ENCODE measurements at regions not wholly inside any gene's neighbourhood (a gene's known extent, or its start where the extent isn't known, plus 50 kb on each side); places are given as distances from the start of the nearest gene placed in this dataset.

DNA sequence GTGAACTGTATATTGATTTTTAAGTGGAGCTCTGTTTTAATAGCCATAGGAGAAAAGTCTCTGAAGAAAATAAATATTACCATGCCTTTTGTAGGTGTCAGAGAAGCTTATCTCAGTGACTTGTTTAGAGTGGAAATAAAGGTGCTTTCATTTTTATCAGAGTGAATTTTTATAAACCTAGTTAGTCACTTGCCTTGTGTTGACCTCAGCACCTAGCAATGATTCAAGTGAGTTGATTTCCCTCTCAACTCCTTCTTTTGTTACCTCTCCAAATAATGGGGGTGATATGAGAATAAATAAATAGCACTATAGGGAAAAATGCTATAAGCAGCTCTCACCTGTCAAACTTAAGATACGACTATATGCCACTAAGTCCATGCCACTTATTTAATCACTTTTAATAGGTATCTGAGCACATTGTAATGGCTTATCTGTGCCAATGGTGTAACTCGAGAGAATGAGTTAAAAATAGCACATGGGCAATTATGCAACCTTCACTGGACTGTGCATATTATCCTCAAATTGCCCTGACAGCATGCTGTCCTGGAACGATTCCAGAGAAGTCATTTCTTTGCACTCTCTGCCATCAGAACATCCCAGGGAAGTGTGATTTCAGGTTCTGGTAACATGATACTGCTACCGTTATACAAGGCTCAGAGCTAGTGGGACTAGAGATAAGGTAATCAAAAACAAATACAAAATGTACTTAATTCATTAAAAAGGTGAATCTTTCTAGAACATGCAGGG is 290.8 kb downstream of the CCDC85A start (continued):
- TF ChIP-seq, protein P1, sequence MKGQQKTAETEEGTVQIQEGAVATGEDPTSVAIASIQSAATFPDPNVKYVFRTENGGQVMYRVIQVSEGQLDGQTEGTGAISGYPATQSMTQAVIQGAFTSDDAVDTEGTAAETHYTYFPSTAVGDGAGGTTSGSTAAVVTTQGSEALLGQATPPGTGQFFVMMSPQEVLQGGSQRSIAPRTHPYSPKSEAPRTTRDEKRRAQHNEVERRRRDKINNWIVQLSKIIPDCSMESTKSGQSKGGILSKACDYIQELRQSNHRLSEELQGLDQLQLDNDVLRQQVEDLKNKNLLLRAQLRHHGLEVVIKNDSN (IDR thresholded peaks at IDR 0.05; ENCODE audit: borderline replicate concordance, low read depth), result no peak
- TF ChIP-seq RAD21 (IDR thresholded peaks at IDR 0.05; ENCODE audit: low read length), result no peak

DNA sequence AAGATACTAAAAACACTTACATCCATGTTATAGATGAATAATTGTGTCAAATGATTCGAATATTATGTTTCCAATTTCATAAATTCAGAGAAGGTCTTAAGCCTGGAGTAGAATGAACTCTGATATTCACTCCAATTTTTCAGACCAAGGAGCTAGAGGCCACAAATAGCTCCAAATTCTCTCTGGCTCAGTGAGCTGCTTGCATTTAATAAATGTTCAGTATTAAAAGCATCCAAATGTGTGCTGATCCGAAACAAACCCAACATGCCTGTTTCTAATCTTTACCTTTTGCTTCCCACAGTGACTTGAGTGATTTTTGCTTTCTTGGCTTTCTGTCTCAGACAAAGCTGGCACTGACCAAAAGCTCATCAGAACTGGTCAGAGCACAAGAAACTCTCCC is 291.4 kb downstream of the CCDC85A start:
- Histone ChIP-seq H3K9me2 (no peaks in the 10 kb centered on the region), H3K9me3 (no peaks in the 10 kb centered on the region), H4K20me1 (ENCODE audit: insufficient read depth) (no peaks in the 10 kb centered on the region), H2AFZ (ENCODE audit: low read depth) (no peak overlapping the region), H3K79me2 (ENCODE audit: insufficient read depth) (no peaks in the 10 kb centered on the region), H3K4me2 (no peak overlapping the region), H3K27me3 (ENCODE audit: insufficient read depth) (no peaks in the 10 kb centered on the region), H3K9ac (no peak overlapping the region), H3F3A (replicated peaks; ENCODE audit: insufficient read depth) (peaks cover 8% of the 10 kb centered on the region), H3K4me1 (ENCODE audit: control insufficient read depth in 1 of 2, insufficient read depth in 2 of 2, low read depth in 1 of 2, low read length in 1 of 2) (peaks cover 2 to 4% of the 10 kb centered on the region in 2 experiments; a peak in 2 of 4 replicates), H3K36me3 (replicated peaks in 1 of 2; ENCODE audit: control insufficient read depth in 1 of 2, insufficient read depth in 2 of 2, low read length in 1 of 2) (peaks cover 0 to 11% of the 10 kb centered on the region in 2 experiments), H3K27ac (ENCODE audit: low read depth in 2 of 2, low read length in 1 of 2) (peak overlapping the region in 1 of 2 experiments; percentile 28; a peak in 1 of 4 replicates), H3K4me3 (ENCODE audit: low read depth in 2 of 2, low read length in 1 of 2) (no peak overlapping the region)
- WGBS (ENCODE audit: low lambda C conversion rate), result 34% methylated on average over 2 of the region's 2 CpGs
- no peak for TF ChIP-seq JUND (IDR thresholded peaks at IDR 0.05)
- TF ChIP-seq GATA2 (CRISPR knock-in tag; IDR thresholded peaks at IDR 0.05), result no peak
- no peak for TF ChIP-seq MXI1 (IDR thresholded peaks at IDR 0.05; ENCODE audit: low read depth, low read length)
- TF ChIP-seq, protein P2, sequence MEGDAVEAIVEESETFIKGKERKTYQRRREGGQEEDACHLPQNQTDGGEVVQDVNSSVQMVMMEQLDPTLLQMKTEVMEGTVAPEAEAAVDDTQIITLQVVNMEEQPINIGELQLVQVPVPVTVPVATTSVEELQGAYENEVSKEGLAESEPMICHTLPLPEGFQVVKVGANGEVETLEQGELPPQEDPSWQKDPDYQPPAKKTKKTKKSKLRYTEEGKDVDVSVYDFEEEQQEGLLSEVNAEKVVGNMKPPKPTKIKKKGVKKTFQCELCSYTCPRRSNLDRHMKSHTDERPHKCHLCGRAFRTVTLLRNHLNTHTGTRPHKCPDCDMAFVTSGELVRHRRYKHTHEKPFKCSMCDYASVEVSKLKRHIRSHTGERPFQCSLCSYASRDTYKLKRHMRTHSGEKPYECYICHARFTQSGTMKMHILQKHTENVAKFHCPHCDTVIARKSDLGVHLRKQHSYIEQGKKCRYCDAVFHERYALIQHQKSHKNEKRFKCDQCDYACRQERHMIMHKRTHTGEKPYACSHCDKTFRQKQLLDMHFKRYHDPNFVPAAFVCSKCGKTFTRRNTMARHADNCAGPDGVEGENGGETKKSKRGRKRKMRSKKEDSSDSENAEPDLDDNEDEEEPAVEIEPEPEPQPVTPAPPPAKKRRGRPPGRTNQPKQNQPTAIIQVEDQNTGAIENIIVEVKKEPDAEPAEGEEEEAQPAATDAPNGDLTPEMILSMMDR (IDR thresholded peaks at IDR 0.05), result no peak
- no peak for TF ChIP-seq POLR2AphosphoS5 (IDR thresholded peaks at IDR 0.05; ENCODE audit: low read depth, low read length)
- no peak for TF ChIP-seq YY1 (IDR thresholded peaks at IDR 0.05; ENCODE audit: low read depth)
- ChIA-PET POLR2A (no interaction called here), CTCF (interaction anchor here (1.2 kb wide), 1 partner anchor 10 kb away, joined by 3 read pairs; no protein-coding TSS in a partner anchor)
- no peak for DNase-seq

DNA sequence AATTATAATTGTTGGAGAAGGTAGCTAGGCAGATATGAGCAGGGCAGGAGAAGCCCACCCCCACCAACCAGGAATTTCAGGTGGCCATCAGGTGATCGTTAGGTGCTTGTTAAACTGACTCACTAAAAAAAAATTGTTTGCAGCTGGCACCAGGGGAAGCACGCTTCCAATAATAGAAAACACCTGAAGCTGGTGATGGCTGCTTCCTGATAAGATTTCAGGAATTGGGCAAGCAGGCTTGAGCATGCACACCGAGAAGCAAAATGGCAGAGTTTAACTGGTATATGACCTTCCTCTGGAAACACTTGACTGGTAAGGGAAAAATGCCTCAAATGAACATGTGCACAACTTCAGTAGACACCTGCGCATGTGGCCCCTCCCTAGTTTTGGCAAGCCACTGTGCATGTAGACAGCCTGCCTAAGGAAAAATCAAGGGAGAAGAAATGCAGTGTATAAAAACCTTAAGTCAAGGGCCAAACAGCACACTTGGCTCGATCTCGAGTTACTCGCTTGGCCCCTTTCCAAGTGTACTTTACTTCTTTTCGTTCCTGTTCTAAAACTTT is 292.8 kb downstream of the CCDC85A start:
- no peak overlapping the region for H3K4me2 ChIP-seq
- H4K20me1 ChIP-seq (ENCODE audit: insufficient read depth), result no peaks in the 10 kb centered on the region
- H3K4me3 ChIP-seq (ENCODE audit: low read depth in 2 of 2, low read length in 1 of 2), result no peak overlapping the region
- no peak overlapping the region for H3K9ac ChIP-seq
- no peaks in the 10 kb centered on the region for H3K79me2 ChIP-seq (ENCODE audit: insufficient read depth)
- H3K36me3 ChIP-seq (replicated peaks in 1 of 2; ENCODE audit: control insufficient read depth in 1 of 2, insufficient read depth in 2 of 2, low read length in 1 of 2), result peaks cover 0 to 11% of the 10 kb centered on the region in 2 experiments
- no peak overlapping the region for H3K27ac ChIP-seq (ENCODE audit: low read depth in 2 of 2, low read length in 1 of 2)
- CTCF ChIA-PET, result no interaction called here
- WGBS (ENCODE audit: low lambda C conversion rate), result 47% methylated on average over 8 of the region's 8 CpGs
- peak; percentile 27; the same call in 1 of the 2 replicates for TF ChIP-seq NFIC (IDR thresholded peaks at IDR 0.05; ENCODE audit: borderline replicate concordance)
- TF ChIP-seq, protein P3, sequence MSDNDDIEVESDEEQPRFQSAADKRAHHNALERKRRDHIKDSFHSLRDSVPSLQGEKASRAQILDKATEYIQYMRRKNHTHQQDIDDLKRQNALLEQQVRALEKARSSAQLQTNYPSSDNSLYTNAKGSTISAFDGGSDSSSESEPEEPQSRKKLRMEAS (IDR thresholded peaks at IDR 0.05; ENCODE audit: low read depth), result no peak
- peaks cover 2 to 4% of the 10 kb centered on the region in 2 experiments; a peak in 2 of 4 replicates for H3K4me1 ChIP-seq (ENCODE audit: control insufficient read depth in 1 of 2, insufficient read depth in 2 of 2, low read depth in 1 of 2, low read length in 1 of 2)
- POLR2A ChIA-PET, result no interaction called here
- H3K27me3 ChIP-seq (ENCODE audit: insufficient read depth), result no peaks in the 10 kb centered on the region
- no peaks in the 10 kb centered on the region for H3K9me3 ChIP-seq
- H3F3A ChIP-seq (replicated peaks; ENCODE audit: insufficient read depth), result peaks cover 8% of the 10 kb centered on the region
- no peak overlapping the region for H2AFZ ChIP-seq (ENCODE audit: low read depth)
- no peaks in the 10 kb centered on the region for H3K9me2 ChIP-seq
- no peak for DNase-seq
